Suppressor macrophage treated with lipopolysaccharide for 4 hours (primary cell): ENCODE measurements at regions not wholly inside any gene's neighbourhood (a gene's known extent, or its start where the extent isn't known, plus 50 kb on each side); places are given as distances from the start of the nearest gene placed in this dataset.

Experiments used
- DNase-seq: peaks from one replicate; pipeline ENCODE4 v3.0.0-alpha.2; 2020

GRCh38 chr9:93827545-93828330 lies 127.4 kb downstream of the BARX1 start:
- DNase-seq = peak; percentile 61

DNA sequence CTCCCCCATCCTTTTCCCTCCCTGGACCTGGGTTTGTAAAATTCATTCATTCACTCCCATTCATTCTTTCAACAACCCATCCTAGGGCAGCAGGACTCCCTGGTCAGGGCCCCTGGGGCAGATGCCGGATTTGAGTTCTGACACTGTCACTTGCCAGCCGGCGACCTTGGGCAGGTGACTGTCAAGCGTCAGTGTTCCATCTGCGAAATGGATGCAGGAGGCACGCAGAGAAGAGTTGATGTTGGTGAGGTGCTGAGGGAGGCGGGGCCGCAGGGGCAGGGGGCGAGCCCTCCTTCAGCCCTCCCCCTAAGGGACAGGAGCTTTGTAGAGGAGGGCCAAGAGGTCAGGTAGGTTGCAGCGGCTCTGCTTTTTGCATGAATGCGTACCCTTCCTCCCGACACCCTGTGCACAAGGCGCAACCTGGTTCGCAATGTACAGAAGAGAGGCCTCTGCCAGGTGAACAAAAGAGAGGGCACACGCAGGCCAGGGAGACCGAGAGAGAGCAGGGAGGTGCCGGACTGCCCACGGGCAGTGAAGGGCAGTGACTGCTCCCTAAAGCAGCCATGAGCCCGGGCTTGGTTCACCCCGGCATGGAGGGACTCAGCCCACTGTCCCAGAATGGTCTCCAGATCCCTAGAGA lies 128.1 kb downstream of the BARX1 start:
- DNase-seq = no peak

GRCh38 chr9:93826209-93826608 lies 128.9 kb downstream of the BARX1 start:
- DNase-seq = peak; percentile 9

GRCh38 chr9:93825348-93826115 lies 129.6 kb downstream of the BARX1 start:
- no peak for DNase-seq

DNA sequence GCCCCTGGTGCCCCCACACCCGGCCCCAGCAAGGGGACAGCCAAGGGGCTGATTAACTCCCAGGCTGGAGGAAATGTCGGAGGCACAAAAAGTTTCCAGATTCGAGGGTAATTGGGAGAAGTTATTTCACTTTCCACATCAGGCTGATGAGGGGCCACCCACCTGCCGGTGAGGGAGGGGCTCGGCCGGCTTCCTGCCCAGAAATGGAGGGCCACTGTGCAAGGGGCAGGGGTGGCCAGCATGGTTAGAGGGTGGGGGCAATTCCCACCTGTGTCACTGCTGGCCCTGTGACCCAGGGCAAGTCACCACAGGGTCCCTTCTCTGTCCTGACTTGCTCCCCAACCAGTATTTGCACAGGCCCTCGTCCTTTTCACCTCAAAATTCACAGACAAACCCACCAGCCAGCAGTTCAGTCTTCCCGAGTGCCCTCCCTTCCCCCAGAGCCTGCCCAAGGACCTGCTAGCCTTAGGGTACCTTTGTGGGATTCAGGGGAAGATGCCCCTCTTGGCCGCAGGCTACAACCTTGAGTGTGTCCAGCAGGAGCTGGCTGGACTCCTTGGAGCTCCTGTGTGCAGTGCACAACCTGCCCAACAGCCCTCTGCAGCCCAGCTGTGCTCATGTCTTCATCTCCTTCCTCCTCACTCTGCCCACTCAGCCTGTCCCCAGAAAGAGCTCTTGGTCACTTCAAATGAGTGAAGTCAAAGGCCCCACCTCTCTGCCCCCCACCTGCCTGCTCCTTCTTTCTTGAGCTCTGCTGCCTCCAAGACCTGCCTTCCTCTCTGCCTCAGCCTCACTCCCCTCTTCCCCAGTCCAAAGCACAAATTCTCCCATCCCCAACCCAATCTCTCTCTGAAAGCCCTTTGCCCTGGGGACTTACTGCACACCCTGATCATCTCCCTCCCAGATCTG lies 130.5 kb downstream of the BARX1 start:
- no peak for DNase-seq

- no peak for DNase-seq
Observed at GRCh38 chr9:93823245-93824072, 131.7 kb downstream of the BARX1 start.

DNA sequence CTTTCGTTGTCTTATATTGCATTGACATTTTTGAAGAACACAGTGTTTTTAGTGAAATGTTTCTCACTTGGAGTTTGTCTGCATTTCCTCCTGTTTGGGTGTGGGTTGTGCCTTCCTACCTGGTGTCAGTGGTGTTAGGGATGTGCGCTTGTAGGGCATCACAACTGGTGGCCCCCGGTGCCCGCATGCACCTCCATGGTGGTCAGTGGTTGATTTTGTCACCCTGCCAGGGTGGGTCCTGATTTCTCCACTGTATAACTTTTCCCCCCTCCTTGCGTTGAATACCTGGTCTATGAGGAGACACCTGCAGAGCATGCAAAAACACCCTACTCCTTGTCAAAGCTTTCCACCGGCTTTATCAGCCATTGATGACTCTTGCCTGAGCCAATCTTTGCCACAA lies 132.9 kb downstream of the BARX1 start:
- DNase-seq = no peak

DNA sequence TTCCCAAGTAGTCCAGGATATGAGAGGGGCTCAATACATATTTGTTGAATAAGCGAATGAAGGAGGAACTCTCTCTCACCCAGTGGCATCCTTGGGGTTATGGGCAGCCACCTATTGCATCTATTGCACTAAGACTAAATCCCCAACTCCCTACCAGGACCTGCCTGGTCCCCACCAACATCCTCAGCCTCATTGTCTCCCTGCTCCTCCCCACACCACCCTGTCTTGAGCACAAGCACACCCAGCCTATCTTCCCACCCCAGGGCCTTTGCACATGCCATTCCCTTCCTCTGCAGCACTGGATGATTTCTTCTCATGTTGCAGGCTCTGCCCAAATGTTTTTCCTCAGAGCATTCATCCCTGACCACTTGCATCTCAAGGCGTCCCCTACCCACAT lies 133.8 kb downstream of the BARX1 start:
- no peak for DNase-seq

- DNase-seq = no peak
Observed at GRCh38 chr9:93820667-93821306, 134.4 kb downstream of the BARX1 start.

DNA sequence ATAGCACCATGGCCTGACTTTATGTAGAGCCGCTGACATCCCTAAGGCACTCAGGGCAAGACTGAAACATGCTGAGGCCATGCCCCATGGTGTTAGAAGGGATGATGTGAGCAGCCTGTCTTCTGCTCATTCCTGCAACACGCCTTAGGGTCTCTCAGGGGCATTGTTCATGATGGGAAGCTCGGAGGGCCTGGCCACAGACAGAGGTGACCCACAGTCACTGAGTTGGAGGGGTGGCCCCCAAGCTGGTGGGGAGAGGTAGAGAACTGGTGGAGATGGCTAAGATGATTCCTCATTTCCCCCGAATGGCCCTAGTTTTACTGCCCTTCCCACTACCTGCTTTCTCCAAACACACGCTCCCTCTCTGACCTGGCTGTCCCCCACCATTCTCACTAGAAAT lies 135.2 kb downstream of the BARX1 start:
- DNase-seq = no peak

- no peak for DNase-seq
Observed at GRCh38 chr9:93818827-93819472, 136.2 kb downstream of the BARX1 start.

DNA sequence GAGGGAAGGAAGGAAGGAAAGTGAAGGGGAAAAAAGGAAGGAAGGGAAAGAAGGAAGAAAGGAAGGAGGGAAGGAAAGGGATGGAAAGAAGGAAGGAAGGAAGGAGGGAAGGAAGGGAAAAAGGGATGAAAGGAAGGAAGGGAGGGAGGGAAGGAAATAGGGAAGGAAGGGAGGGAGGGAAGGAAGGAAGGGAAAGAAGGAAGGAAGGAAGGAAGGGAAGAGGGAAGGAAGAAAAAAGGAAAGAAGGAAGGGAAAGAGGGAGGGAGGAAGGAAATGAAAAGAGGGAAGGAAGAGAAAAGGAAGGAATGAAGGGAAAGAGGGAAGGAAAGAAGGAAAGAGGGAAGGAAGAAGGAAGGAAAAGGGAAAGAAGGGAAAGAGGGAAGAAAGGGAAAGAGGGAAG lies 136.9 kb downstream of the BARX1 start:
- DNase-seq = no peak

GRCh38 chr9:93815677-93816076 lies 139.5 kb downstream of the BARX1 start:
- DNase-seq = no peak

DNA sequence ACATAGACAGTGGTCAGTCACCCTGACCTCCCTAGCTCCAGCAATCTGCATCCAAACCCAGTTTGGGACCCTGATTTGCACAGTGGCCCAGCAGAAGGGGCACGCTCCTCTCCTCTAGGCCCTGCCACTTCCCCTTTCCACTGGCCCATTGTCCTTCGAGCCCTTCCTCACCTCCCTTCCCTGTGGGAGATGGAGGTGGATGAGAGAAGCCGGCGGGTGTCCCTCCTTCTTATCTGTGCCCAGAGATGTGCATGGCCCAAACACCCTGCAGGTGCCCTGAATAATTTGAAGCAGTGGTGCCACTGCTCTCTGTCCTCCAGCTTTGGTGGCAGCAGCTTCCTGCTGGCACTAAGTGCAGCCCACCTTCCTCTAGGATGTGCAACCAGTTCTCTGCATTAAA lies 140.0 kb downstream of the BARX1 start:
- DNase-seq = no peak

- DNase-seq = no peak
Observed at GRCh38 chr9:93814077-93814956, 140.8 kb downstream of the BARX1 start.

- no peak for DNase-seq
Observed at GRCh38 chr9:93813221-93814076, 141.7 kb downstream of the BARX1 start.

DNA sequence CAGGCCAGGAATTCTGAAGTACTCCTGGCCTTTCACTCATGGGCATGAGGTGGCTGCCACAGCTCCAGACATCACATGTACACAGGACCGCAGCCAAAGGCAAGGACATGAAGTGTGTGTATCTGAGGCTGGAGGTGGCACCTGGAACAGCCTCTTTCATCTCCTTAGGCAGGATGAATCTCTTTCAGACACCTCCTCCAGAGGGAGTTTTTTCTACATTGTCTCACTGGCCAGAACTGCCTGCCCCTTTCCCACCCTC lies 142.8 kb downstream of the BARX1 start:
- DNase-seq = no peak

GRCh38 chr9:93810028-93810971 lies 144.9 kb downstream of the BARX1 start:
- no peak for DNase-seq
